Naive thymus-derived CD4-positive, alpha-beta T cell (primary cell): ENCODE measurements at regions not wholly inside any gene's neighbourhood (a gene's known extent, or its start where the extent isn't known, plus 50 kb on each side); places are given as distances from the start of the nearest gene placed in this dataset.

Source experiments
- ATAC-seq: fragments of 150-1000 bp; cut with Tn5 transposase; 2 replicates; pipeline ENCODE4 v1.10.0; 2021; ENCODE audit warnings: mild to moderate bottlenecking, moderate library complexity
- CTCF ChIA-PET: fragments of 350-600 bp; sonication (Branson Sonifier 250); formaldehyde crosslinking; loops from one replicate; lab custom pipeline; 2021; ENCODE audit warnings: antibody characterized with exemption; lab: Charles Lee
- POLR2A ChIA-PET: fragments of 350-600 bp; sonication (Branson Sonifier 250); formaldehyde crosslinking; loops from one replicate; lab custom pipeline; 2021; ENCODE audit warnings: antibody characterized with exemption, inconsistent platforms; lab: Charles Lee
- DNase-seq, 9 donors: peaks; one replicate each; pipeline versions ENCODE4 v3.0.0 to v3.0.0-alpha.2; 2020 to 2022; ENCODE audit warnings: mixed read lengths in 1 of 9
- H3K27ac ChIP-seq: one replicate; pipeline ENCODE4 v1.7.0; 2013; ENCODE audit warnings: mild to moderate bottlenecking, low read depth, low read length, moderate library complexity
- H3K27me3 ChIP-seq, 2 donors: one replicate each; pipeline ENCODE4 v1.7.0; 2013; ENCODE audit warnings: low read length in 2 of 2, mild to moderate bottlenecking in 2 of 2, moderate library complexity in 2 of 2; ENCODE audit not compliant: control insufficient read depth in 2 of 2, insufficient read depth in 2 of 2
- H3K36me3 ChIP-seq, 3 experiments: 1 replicate in 2 of 3; 2 replicates in 1 of 3; pipeline ENCODE4 v1.7.0; 2013; ENCODE audit warnings: low read length in 3 of 3, mild to moderate bottlenecking in 3 of 3, moderate library complexity in 1 of 3; ENCODE audit not compliant: insufficient read depth in 3 of 3, control insufficient read depth in 2 of 3
- H3K4me1 ChIP-seq, 2 donors: one replicate each; pipeline ENCODE4 v1.7.0; 2013; ENCODE audit warnings: low read length in 2 of 2, mild to moderate bottlenecking in 2 of 2, moderate library complexity in 1 of 2; ENCODE audit not compliant: control insufficient read depth in 2 of 2, insufficient read depth in 2 of 2
- H3K4me3 ChIP-seq: 2 replicates; pipeline ENCODE4 v1.7.0; 2013; ENCODE audit warnings: mild to moderate bottlenecking, low read length
- H3K9me3 ChIP-seq, 3 experiments: 1 replicate in 2 of 3; 2 replicates in 1 of 3; pipeline ENCODE4 v1.7.0; 2013; ENCODE audit warnings: low read length in 3 of 3; ENCODE audit not compliant: control insufficient read depth in 2 of 3
- H3K27ac Mint-ChIP-seq, 9 donors: one replicate each; pipeline ENCODE4 v1.8.0; 2020 to 2022; ENCODE audit warnings: mixed read lengths in 9 of 9, mild to moderate bottlenecking in 8 of 9, moderate library complexity in 5 of 9, inconsistent platforms in 2 of 9
- H3K27me3 Mint-ChIP-seq, 5 donors: one replicate each; pipeline ENCODE4 v1.8.0; 2021 to 2022; ENCODE audit warnings: mixed read lengths in 5 of 5, mild to moderate bottlenecking in 1 of 5
- H3K36me3 Mint-ChIP-seq, 5 donors: one replicate each; pipeline ENCODE4 v1.8.0; 2020 to 2022; ENCODE audit warnings: mixed read lengths in 5 of 5, mild to moderate bottlenecking in 3 of 5, inconsistent platforms in 1 of 5
- H3K4me1 Mint-ChIP-seq, 7 donors: one replicate each; pipeline ENCODE4 v1.8.0; 2020 to 2022; ENCODE audit warnings: mixed read lengths in 7 of 7, mild to moderate bottlenecking in 3 of 7, inconsistent platforms in 1 of 7
- H3K4me3 Mint-ChIP-seq, 10 donors: one replicate each; pipeline ENCODE4 v1.8.0; 2020 to 2022; ENCODE audit warnings: mild to moderate bottlenecking in 10 of 10, mixed read lengths in 10 of 10, moderate library complexity in 6 of 10, inconsistent platforms in 2 of 10
- H3K9me3 Mint-ChIP-seq, 11 donors: one replicate each; pipeline ENCODE4 v1.8.0; 2020 to 2022; ENCODE audit warnings: mixed read lengths in 11 of 11, mild to moderate bottlenecking in 4 of 11, inconsistent platforms in 1 of 11, moderate library complexity in 1 of 11
- intact Hi-C, 2 donors: fragments of 100-400 bp; cut with micrococcal nuclease; formaldehyde crosslinking; loops; one replicate each; pipeline ENCODE4 v1.15.1; 2023

GRCh38 chr10:65342245-65342644 is 1583.6 kb upstream of the LRRTM3 start:
- intact Hi-C loops, result no loop called here
- no peaks in the 10 kb centered on the region for H3K27me3 Mint-ChIP-seq
- ATAC-seq (no peak), DNase-seq (no peak)
- no peak overlapping the region for H3K4me3 Mint-ChIP-seq
- peaks cover 0 to 6% (median 0%) of the 10 kb centered on the region in 11 donors for H3K9me3 Mint-ChIP-seq
- Histone ChIP-seq H3K27me3 (no peaks in the 10 kb centered on the region), H3K36me3 (no peaks in the 10 kb centered on the region), H3K9me3 (no peaks in the 10 kb centered on the region), H3K4me3 (no peak overlapping the region), H3K4me1 (no peaks in the 10 kb centered on the region), H3K27ac (no peak overlapping the region)
- no peak overlapping the region for H3K27ac Mint-ChIP-seq
- CTCF ChIA-PET, result no interaction called here
- H3K4me1 Mint-ChIP-seq, result no peaks in the 10 kb centered on the region
- no peaks in the 10 kb centered on the region for H3K36me3 Mint-ChIP-seq
- POLR2A ChIA-PET, result no interaction called here

DNA sequence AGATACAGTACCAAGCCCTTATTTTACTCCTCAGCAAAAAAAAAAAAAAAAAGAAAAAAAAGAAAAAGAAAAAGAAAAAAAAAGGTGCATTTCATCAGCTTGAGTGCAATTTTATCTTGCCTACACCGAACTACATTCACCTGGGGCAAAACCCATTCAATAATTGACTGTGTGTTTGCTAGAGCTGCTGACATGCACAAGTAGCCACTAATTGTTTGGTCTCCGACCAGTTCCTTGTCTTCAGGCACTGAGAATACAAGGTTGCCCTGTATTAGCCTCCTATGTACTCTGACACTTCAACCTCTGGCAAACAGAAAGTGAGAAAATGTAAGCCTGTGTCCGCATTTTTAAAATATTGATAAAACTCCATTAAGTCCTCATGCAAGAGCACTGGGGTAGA is 1579.4 kb upstream of the LRRTM3 start:
- H3K9me3 Mint-ChIP-seq, result peaks cover 0 to 6% (median 0%) of the 10 kb centered on the region in 11 donors
- Histone ChIP-seq H3K9me3 (no peaks in the 10 kb centered on the region), H3K27me3 (no peaks in the 10 kb centered on the region), H3K4me1 (no peaks in the 10 kb centered on the region), H3K4me3 (no peak overlapping the region), H3K36me3 (no peaks in the 10 kb centered on the region), H3K27ac (no peak overlapping the region)
- H3K4me3 Mint-ChIP-seq, result no peak overlapping the region
- no peaks in the 10 kb centered on the region for H3K36me3 Mint-ChIP-seq
- H3K27me3 Mint-ChIP-seq, result no peaks in the 10 kb centered on the region
- intact Hi-C loops, result no loop called here
- ChIA-PET POLR2A (no interaction called here), CTCF (no interaction called here)
- DNase-seq (no peak), ATAC-seq (no peak)
- H3K27ac Mint-ChIP-seq, result no peak overlapping the region
- no peaks in the 10 kb centered on the region for H3K4me1 Mint-ChIP-seq

GRCh38 chr10:65348637-65349036 is 1577.2 kb upstream of the LRRTM3 start:
- H3K4me1 ChIP-seq, result no peaks in the 10 kb centered on the region
- intact Hi-C loops, result no loop called here
- no peaks in the 10 kb centered on the region for H3K36me3 ChIP-seq
- no peaks in the 10 kb centered on the region for H3K27me3 ChIP-seq
- Mint-ChIP-seq H3K4me3 (no peak overlapping the region), H3K36me3 (no peaks in the 10 kb centered on the region), H3K27me3 (no peaks in the 10 kb centered on the region), H3K9me3 (peaks cover 0 to 21% (median 2%) of the 10 kb centered on the region in 11 donors), H3K27ac (no peak overlapping the region), H3K4me1 (no peaks in the 10 kb centered on the region)
- CTCF ChIA-PET, result no interaction called here
- no peaks in the 10 kb centered on the region for H3K9me3 ChIP-seq
- H3K4me3 ChIP-seq, result no peak overlapping the region
- no peak overlapping the region for H3K27ac ChIP-seq
- no peak for DNase-seq
- POLR2A ChIA-PET, result no interaction called here
- no peak for ATAC-seq

GRCh38 chr10:65350611-65351010 is 1575.2 kb upstream of the LRRTM3 start:
- Mint-ChIP-seq H3K27me3 (no peaks in the 10 kb centered on the region), H3K4me1 (no peaks in the 10 kb centered on the region), H3K4me3 (no peak overlapping the region), H3K36me3 (no peaks in the 10 kb centered on the region), H3K9me3 (peaks cover 0 to 15% (median 5%) of the 10 kb centered on the region in 11 donors), H3K27ac (no peak overlapping the region)
- ChIA-PET CTCF (no interaction called here), POLR2A (no interaction called here)
- Histone ChIP-seq H3K4me3 (no peak overlapping the region), H3K4me1 (no peaks in the 10 kb centered on the region), H3K9me3 (no peaks in the 10 kb centered on the region), H3K36me3 (no peaks in the 10 kb centered on the region), H3K27me3 (no peaks in the 10 kb centered on the region), H3K27ac (no peak overlapping the region)
- intact Hi-C loops, result no loop called here
- DNase-seq, result no peak
- ATAC-seq, result no peak

GRCh38 chr10:65355141-65355680 is 1570.6 kb upstream of the LRRTM3 start:
- POLR2A ChIA-PET, result no interaction called here
- Histone ChIP-seq H3K4me3 (no peak overlapping the region), H3K27me3 (no peaks in the 10 kb centered on the region)

GRCh38 chr10:65358565-65358964 is 1567.3 kb upstream of the LRRTM3 start:
- no peak for ATAC-seq
- Mint-ChIP-seq H3K36me3 (no peaks in the 10 kb centered on the region), H3K9me3 (peaks cover 0 to 21% (median 4%) of the 10 kb centered on the region in 11 donors), H3K4me3 (no peak overlapping the region), H3K4me1 (no peaks in the 10 kb centered on the region), H3K27ac (no peak overlapping the region), H3K27me3 (no peaks in the 10 kb centered on the region)
- intact Hi-C loops, result no loop called here
- ChIA-PET POLR2A (no interaction called here), CTCF (no interaction called here)
- no peaks in the 10 kb centered on the region for H3K9me3 ChIP-seq
- no peak overlapping the region for H3K27ac ChIP-seq
- no peak for DNase-seq
- no peak overlapping the region for H3K4me3 ChIP-seq
- H3K36me3 ChIP-seq, result no peaks in the 10 kb centered on the region
- no peaks in the 10 kb centered on the region for H3K4me1 ChIP-seq
- H3K27me3 ChIP-seq, result no peaks in the 10 kb centered on the region

More at GRCh38 chr10:65355141-65355680, 1570.6 kb upstream of the LRRTM3 start:
- no peaks in the 10 kb centered on the region for H3K36me3 Mint-ChIP-seq
- CTCF ChIA-PET, result no interaction called here
- no peak for ATAC-seq
- intact Hi-C loops, result no loop called here
- no peak overlapping the region for H3K27ac Mint-ChIP-seq
- H3K4me1 Mint-ChIP-seq, result no peaks in the 10 kb centered on the region
- Histone ChIP-seq H3K27ac (no peak overlapping the region), H3K4me1 (no peaks in the 10 kb centered on the region), H3K36me3 (no peaks in the 10 kb centered on the region), H3K9me3 (no peaks in the 10 kb centered on the region)
- no peaks in the 10 kb centered on the region for H3K27me3 Mint-ChIP-seq
- peaks cover 0 to 15% (median 5%) of the 10 kb centered on the region in 11 donors for H3K9me3 Mint-ChIP-seq
- no peak overlapping the region for H3K4me3 Mint-ChIP-seq
- no peak for DNase-seq

GRCh38 chr10:65360497-65360896 is 1565.3 kb upstream of the LRRTM3 start:
- Mint-ChIP-seq H3K27ac (no peak overlapping the region), H3K4me3 (no peak overlapping the region), H3K4me1 (no peaks in the 10 kb centered on the region), H3K27me3 (no peaks in the 10 kb centered on the region), H3K36me3 (no peaks in the 10 kb centered on the region), H3K9me3 (peaks cover 0 to 19% (median 2%) of the 10 kb centered on the region in 11 donors)
- H3K27ac ChIP-seq, result no peak overlapping the region
- H3K4me3 ChIP-seq, result no peak overlapping the region
- intact Hi-C loops, result no loop called here
- DNase-seq (no peak), ATAC-seq (no peak)
- no peaks in the 10 kb centered on the region for H3K27me3 ChIP-seq
- no peaks in the 10 kb centered on the region for H3K9me3 ChIP-seq
- H3K36me3 ChIP-seq, result no peaks in the 10 kb centered on the region
- no peaks in the 10 kb centered on the region for H3K4me1 ChIP-seq
- ChIA-PET CTCF (no interaction called here), POLR2A (no interaction called here)
